Kidney epithelial cell (primary cell): ENCODE measurements at regions not wholly inside any gene's neighbourhood (a gene's known extent, or its start where the extent isn't known, plus 50 kb on each side); places are given as distances from the start of the nearest gene placed in this dataset.
"Not testable (repeated sequence)": the region's sequence is repeated elsewhere in the genome, so short reads cannot be mapped to it uniquely, and the experiment has no call there.

Experiments used
- DNase-seq: peaks from one replicate; pipeline ENCODE4 v3.0.0-alpha.2; 2010; ENCODE audit warnings: low read depth
- H3K27me3 ChIP-seq: 2 replicates; pipeline ENCODE4 v1.6.0; 2011; ENCODE audit warnings: low read length; ENCODE audit not compliant: control insufficient read depth, insufficient read depth
- H3K36me3 ChIP-seq: 2 replicates; pipeline ENCODE4 v1.5.1; 2011; ENCODE audit warnings: low read length; ENCODE audit not compliant: control insufficient read depth, insufficient read depth
- H3K4me3 ChIP-seq: 2 replicates; pipeline ENCODE4 v1.5.1; 2011; ENCODE audit warnings: low read depth, mild to moderate bottlenecking, control low read depth, low read length
- CTCF ChIP-seq: IDR thresholded peaks from 2 replicates; pipeline ENCODE4 v1.5.1; 2011; ENCODE audit warnings: mild to moderate bottlenecking, moderate library complexity, low read length, control low read depth, inconsistent platforms; ENCODE audit not compliant: insufficient read depth, poor library complexity, severe bottlenecking

DNA sequence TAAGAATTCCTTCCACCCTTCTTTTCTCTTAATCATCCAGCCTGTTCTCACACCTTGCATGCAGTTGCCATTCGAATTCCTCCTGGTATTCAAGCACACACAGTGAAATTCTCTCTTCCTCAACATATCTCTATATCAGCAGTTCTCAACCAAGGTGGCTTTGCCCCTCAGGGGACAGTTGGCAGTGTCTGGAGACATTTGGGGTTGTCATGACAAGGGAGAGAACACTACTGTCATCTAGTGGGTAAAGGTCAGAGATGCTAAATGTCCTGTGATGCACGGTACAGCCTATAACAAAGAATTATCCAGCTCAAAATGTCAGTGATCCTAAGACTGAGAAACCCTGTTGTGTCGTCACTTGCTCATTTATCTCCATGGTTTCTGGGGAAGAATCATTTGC lies 94.8 kb upstream of the CPHXL start:
- DNase-seq: no peak
- TF ChIP-seq CTCF: no peak
- no peak overlapping the region for H3K4me3 ChIP-seq
- H3K36me3 ChIP-seq: no peaks in the 10 kb centered on the region
- no peaks in the 10 kb centered on the region for H3K27me3 ChIP-seq

GRCh38 chr16:75825750-75826149 lies 99.5 kb upstream of the CPHXL start:
- H3K4me3 ChIP-seq, H3K27me3 ChIP-seq, H3K36me3 ChIP-seq, DNase-seq: not testable (repeated sequence)

- not testable (repeated sequence) for H3K4me3 ChIP-seq, H3K27me3 ChIP-seq, DNase-seq, H3K36me3 ChIP-seq
Observed at GRCh38 chr16:75827372-75828038, 101.2 kb upstream of the CPHXL start.

- not testable (repeated sequence) for H3K4me3 ChIP-seq, H3K27me3 ChIP-seq, H3K36me3 ChIP-seq, DNase-seq
Observed at GRCh38 chr16:75833385-75833784, 107.1 kb upstream of the CPHXL start.

- TF ChIP-seq CTCF: no peak
Observed at GRCh38 chr16:75836347-75837010, 110.2 kb upstream of the CPHXL start.

GRCh38 chr16:75837264-75837663 lies 111.0 kb upstream of the CPHXL start:
- DNase-seq: no peak
- Histone ChIP-seq H3K27me3 (no peaks in the 10 kb centered on the region), H3K36me3 (no peaks in the 10 kb centered on the region), H3K4me3 (no peak overlapping the region)
- no peak for TF ChIP-seq CTCF

More at GRCh38 chr16:75836347-75837010, 110.2 kb upstream of the CPHXL start:
- no peak overlapping the region for H3K4me3 ChIP-seq
- no peaks in the 10 kb centered on the region for H3K36me3 ChIP-seq
- H3K27me3 ChIP-seq: no peaks in the 10 kb centered on the region
- no peak for DNase-seq

DNA sequence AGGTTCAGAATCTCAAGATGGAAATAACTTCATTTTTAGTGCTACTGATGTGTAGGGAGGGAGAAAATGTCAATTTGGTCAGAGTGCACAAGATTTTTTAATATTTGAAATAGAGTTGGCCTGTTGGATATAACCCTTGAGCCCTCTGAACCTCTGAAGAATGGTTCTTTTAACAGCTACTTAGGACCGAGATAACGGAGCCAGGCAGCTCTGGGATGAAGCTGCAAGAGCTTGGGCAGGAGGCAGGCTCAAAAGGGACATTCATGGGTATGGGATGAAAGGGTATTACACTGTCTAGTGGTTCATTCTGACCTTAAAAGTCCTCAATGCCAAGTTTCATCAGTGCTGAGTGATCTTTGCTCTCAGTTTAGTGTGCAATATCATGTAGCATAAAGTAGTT lies 111.4 kb upstream of the CPHXL start:
- no peak for DNase-seq
- Histone ChIP-seq H3K27me3 (no peaks in the 10 kb centered on the region), H3K36me3 (no peaks in the 10 kb centered on the region), H3K4me3 (no peak overlapping the region)
- no peak for TF ChIP-seq CTCF
